ENCODE measurements at regions not wholly inside any gene's neighbourhood (a gene's known extent, or its start where the extent isn't known, plus 50 kb on each side); places are given as distances from the start of the nearest gene placed in this dataset.

DNA sequence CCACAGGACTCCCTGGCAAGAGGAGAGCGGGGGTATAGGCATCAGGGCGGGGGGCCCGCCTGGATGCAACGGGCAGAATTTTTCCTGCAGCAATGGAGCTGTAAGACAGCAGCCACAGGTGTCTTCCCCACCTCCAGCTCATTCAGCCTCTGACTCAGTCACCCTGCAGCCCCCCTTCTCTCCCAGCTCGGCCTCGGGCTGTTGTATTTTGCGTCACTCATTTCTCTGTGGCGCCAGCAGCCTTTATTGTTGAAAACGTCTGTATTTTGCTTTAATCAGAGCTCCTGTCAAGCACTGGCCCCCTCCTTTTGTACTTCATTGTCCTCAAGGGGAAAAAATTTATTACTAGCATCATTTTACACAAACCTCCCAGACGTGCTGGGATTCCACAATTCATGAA is 117.7 kb downstream of the WSCD1 start:
- TF ChIP-seq, protein P1, sequence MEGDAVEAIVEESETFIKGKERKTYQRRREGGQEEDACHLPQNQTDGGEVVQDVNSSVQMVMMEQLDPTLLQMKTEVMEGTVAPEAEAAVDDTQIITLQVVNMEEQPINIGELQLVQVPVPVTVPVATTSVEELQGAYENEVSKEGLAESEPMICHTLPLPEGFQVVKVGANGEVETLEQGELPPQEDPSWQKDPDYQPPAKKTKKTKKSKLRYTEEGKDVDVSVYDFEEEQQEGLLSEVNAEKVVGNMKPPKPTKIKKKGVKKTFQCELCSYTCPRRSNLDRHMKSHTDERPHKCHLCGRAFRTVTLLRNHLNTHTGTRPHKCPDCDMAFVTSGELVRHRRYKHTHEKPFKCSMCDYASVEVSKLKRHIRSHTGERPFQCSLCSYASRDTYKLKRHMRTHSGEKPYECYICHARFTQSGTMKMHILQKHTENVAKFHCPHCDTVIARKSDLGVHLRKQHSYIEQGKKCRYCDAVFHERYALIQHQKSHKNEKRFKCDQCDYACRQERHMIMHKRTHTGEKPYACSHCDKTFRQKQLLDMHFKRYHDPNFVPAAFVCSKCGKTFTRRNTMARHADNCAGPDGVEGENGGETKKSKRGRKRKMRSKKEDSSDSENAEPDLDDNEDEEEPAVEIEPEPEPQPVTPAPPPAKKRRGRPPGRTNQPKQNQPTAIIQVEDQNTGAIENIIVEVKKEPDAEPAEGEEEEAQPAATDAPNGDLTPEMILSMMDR (IDR thresholded peaks at IDR 0.05; ENCODE audit: extremely low read depth, low read depth, low read length) = no peak
- Histone ChIP-seq H3K4me2 (ENCODE audit: insufficient read depth, low read length) (no peak overlapping the region), H3K27ac (ENCODE audit: low read depth, low read length) (no peak overlapping the region), H3K79me2 (ENCODE audit: insufficient read depth, low read length) (no peaks in the 10 kb centered on the region), H4K20me1 (ENCODE audit: insufficient read depth, low read length) (no peaks in the 10 kb centered on the region), H3K27me3 (ENCODE audit: insufficient read depth, low read length) (no peaks in the 10 kb centered on the region), H3K4me1 (ENCODE audit: insufficient read depth, low read length) (no peaks in the 10 kb centered on the region), H3K9me3 (ENCODE audit: low read depth, low read length) (no peaks in the 10 kb centered on the region), H2AFZ (ENCODE audit: low read length) (no peak overlapping the region), H3K4me3 (ENCODE audit: insufficient read depth, low read length) (no peak overlapping the region), H3K36me3 (ENCODE audit: insufficient read depth, low read length) (no peaks in the 10 kb centered on the region)
- no peak for DNase-seq (ENCODE audit: insufficient read length, low spot score, missing footprints)

DNA sequence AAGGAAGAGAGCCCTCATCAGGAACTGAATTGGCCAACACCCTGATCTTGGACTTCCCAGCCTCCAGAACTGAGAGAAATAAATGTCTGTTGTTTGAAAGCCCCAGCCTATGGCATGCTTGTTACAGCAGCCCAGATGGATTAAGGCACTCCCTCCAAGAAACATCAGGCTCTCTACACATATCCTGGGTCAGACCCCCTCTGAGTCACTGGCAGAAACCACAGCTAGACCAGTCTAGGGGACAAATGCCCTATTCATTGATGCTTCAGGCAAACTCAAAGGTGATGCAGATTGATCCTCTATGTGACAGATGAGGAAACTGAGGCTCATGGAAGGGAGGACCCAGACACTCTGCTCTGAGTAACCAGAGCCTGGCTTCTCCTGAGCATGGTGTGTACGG is 116.8 kb downstream of the WSCD1 start:
- no peaks in the 10 kb centered on the region for H3K9me3 ChIP-seq (ENCODE audit: low read depth, low read length)
- no peak overlapping the region for H3K4me3 ChIP-seq (ENCODE audit: insufficient read depth, low read length)
- H3K36me3 ChIP-seq (ENCODE audit: insufficient read depth, low read length) = no peaks in the 10 kb centered on the region
- TF ChIP-seq, protein P1 (IDR thresholded peaks at IDR 0.05; ENCODE audit: extremely low read depth, low read depth, low read length) = no peak
- no peaks in the 10 kb centered on the region for H4K20me1 ChIP-seq (ENCODE audit: insufficient read depth, low read length)
- H3K27ac ChIP-seq (ENCODE audit: low read depth, low read length) = no peak overlapping the region
- no peak overlapping the region for H3K4me2 ChIP-seq (ENCODE audit: insufficient read depth, low read length)
- DNase-seq (ENCODE audit: insufficient read length, low spot score, missing footprints) = no peak
- no peaks in the 10 kb centered on the region for H3K4me1 ChIP-seq (ENCODE audit: insufficient read depth, low read length)
- no peak overlapping the region for H2AFZ ChIP-seq (ENCODE audit: low read length)
- no peaks in the 10 kb centered on the region for H3K27me3 ChIP-seq (ENCODE audit: insufficient read depth, low read length)
- H3K79me2 ChIP-seq (ENCODE audit: insufficient read depth, low read length) = no peaks in the 10 kb centered on the region

DNA sequence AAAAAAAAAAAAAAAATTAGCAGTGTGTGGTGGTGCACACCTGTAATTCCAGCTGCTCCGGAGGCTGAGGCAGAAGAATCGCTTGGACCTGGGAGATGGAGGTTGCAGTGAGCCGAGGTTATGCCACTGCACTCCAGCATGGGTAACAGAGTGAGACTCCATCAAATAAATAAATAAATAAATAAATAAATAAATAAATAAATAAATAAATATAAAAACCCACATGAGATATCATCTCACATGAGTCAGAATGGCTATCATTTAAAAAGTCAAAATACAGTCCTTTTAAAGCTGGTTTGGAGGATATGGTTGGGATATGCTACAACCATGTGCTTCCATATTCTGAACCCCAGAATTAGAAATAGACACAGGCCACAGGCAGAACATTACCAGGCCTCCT is 114.3 kb downstream of the WSCD1 start:
- no peaks in the 10 kb centered on the region for H3K9me3 ChIP-seq (ENCODE audit: low read depth, low read length)
- H3K27ac ChIP-seq (ENCODE audit: low read depth, low read length) = no peak overlapping the region
- H2AFZ ChIP-seq (ENCODE audit: low read length) = no peak overlapping the region
- DNase-seq (ENCODE audit: insufficient read length, low spot score, missing footprints) = no peak
- no peak overlapping the region for H3K4me2 ChIP-seq (ENCODE audit: insufficient read depth, low read length)
- H3K4me1 ChIP-seq (ENCODE audit: insufficient read depth, low read length) = no peaks in the 10 kb centered on the region
- no peaks in the 10 kb centered on the region for H3K27me3 ChIP-seq (ENCODE audit: insufficient read depth, low read length)
- no peak overlapping the region for H3K4me3 ChIP-seq (ENCODE audit: insufficient read depth, low read length)
- H4K20me1 ChIP-seq (ENCODE audit: insufficient read depth, low read length) = no peaks in the 10 kb centered on the region
- TF ChIP-seq, protein P1 (IDR thresholded peaks at IDR 0.05; ENCODE audit: extremely low read depth, low read depth, low read length) = no peak
- no peaks in the 10 kb centered on the region for H3K36me3 ChIP-seq (ENCODE audit: insufficient read depth, low read length)
- H3K79me2 ChIP-seq (ENCODE audit: insufficient read depth, low read length) = no peaks in the 10 kb centered on the region

DNA sequence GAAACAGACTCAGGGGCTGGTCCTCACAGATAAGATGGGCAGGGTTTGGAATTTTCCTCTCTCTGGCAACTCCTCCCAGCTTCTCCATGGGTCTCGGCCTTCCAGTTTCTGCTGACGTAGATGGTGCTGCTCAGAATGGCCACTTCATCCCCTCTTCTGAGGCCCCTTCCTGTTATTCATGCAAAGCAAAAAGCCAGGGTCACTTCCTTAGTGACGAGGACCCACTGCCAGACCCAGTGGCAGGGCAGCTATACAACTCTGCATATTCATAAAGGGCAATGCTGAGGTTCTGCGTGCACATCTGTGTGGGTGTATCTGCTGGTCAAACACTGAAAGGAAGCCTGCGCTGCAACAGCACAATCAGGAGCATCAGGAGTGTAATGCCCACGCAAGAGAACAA is 108.8 kb downstream of the WSCD1 start:
- H3K4me3 ChIP-seq (ENCODE audit: insufficient read depth, low read length) = no peak overlapping the region
- H3K4me1 ChIP-seq (ENCODE audit: insufficient read depth, low read length) = no peaks in the 10 kb centered on the region
- TF ChIP-seq, protein P1 (IDR thresholded peaks at IDR 0.05; ENCODE audit: extremely low read depth, low read depth, low read length) = no peak

More for the DNA sequence above, 108.8 kb downstream of the WSCD1 start:
- Histone ChIP-seq H2AFZ (ENCODE audit: low read length) (no peak overlapping the region), H3K36me3 (ENCODE audit: insufficient read depth, low read length) (no peaks in the 10 kb centered on the region), H3K27me3 (ENCODE audit: insufficient read depth, low read length) (no peaks in the 10 kb centered on the region), H3K27ac (ENCODE audit: low read depth, low read length) (no peak overlapping the region), H3K4me2 (ENCODE audit: insufficient read depth, low read length) (no peak overlapping the region), H4K20me1 (ENCODE audit: insufficient read depth, low read length) (no peaks in the 10 kb centered on the region), H3K9me3 (ENCODE audit: low read depth, low read length) (no peaks in the 10 kb centered on the region), H3K79me2 (ENCODE audit: insufficient read depth, low read length) (no peaks in the 10 kb centered on the region)
- no peak for DNase-seq (ENCODE audit: insufficient read length, low spot score, missing footprints)

Data from osteoblast (primary cell).